Spleen (tissue), 7 donors: ENCODE measurements at regions not wholly inside any gene's neighbourhood (a gene's known extent, or its start where the extent isn't known, plus 50 kb on each side); places are given as distances from the start of the nearest gene placed in this dataset.

Experiments
- CTCF ChIP-seq, 11 experiments: fragments of 200-600 bp in 7 of 11; fragments of 450-650 bp in 4 of 11; sonication (generic) in 4 of 11; IDR thresholded peaks in 8 of 11; conservative IDR thresholded peaks in 3 of 11; 1 replicate in 7 of 11; 2 replicates in 4 of 11; pipeline versions ENCODE4 v1.4.0 to v1.8.0; 2016 to 2021; ENCODE audit warnings: antibody characterized with exemption in 11 of 11, inconsistent platforms in 4 of 11, mild to moderate bottlenecking in 1 of 11
- POLR2A ChIP-seq, 3 donors: fragments of 450-650 bp; IDR thresholded peaks; one replicate each; pipeline ENCODE4 v1.5.1; 2017; ENCODE audit warnings: antibody characterized with exemption in 3 of 3, mild to moderate bottlenecking in 1 of 3
- donor health status: DM: no; HTN: no; CAD: no; lungs with moderate emphysema.
- donor health status: DM: no; HTN: no; CAD: no.
- donor health status: DM: no; HTN: no; CAD: no.

- TF ChIP-seq CTCF (IDR thresholded peaks at IDR 0.05 in 8 of 11, conservative IDR thresholded peaks at IDR 0.05 in 3 of 11) (no peak), POLR2A (IDR thresholded peaks at IDR 0.05) (no peak)
Observed at GRCh38 chr14:30204431-30204980, 276.9 kb upstream of the PRKD1 start.
